CD14-positive monocyte (primary cell): ENCODE measurements at regions not wholly inside any gene's neighbourhood (a gene's known extent, or its start where the extent isn't known, plus 50 kb on each side); places are given as distances from the start of the nearest gene placed in this dataset.

Experiments used
- DNase-seq, 3 donors: peaks; one replicate each; pipeline ENCODE4 v3.0.0-alpha.2; 2011 to 2022
- H2AFZ ChIP-seq: 2 replicates; pipeline ENCODE4 v1.6.0; 2012; ENCODE audit warnings: mild to moderate bottlenecking, low read depth, low read length, inconsistent platforms; ENCODE audit not compliant: insufficient read depth, poor library complexity, severe bottlenecking
- H3K27ac ChIP-seq, 2 donors: 1 replicate in 1 of 2; 2 replicates in 1 of 2; pipeline ENCODE4 v1.5.1; 2012 to 2013; ENCODE audit warnings: low read length in 2 of 2, control low read depth in 1 of 2, inconsistent platforms in 1 of 2, low read depth in 1 of 2, mild to moderate bottlenecking in 1 of 2
- H3K27me3 ChIP-seq, 2 donors: one replicate each; pipeline versions ENCODE4 v1.6.0 to v1.6.1; 2011 to 2013; ENCODE audit warnings: low read length in 2 of 2; ENCODE audit not compliant: control insufficient read depth in 2 of 2, insufficient read depth in 2 of 2
- H3K36me3 ChIP-seq, 2 donors: replicated peaks in 1 of 2; 1 replicate in 1 of 2; 2 replicates in 1 of 2; pipeline versions ENCODE4 v1.5.1 to v1.6.1; 2012 to 2013; ENCODE audit warnings: low read length in 2 of 2, control low read depth in 1 of 2, inconsistent platforms in 1 of 2, mild to moderate bottlenecking in 1 of 2; ENCODE audit not compliant: insufficient read depth in 2 of 2, control insufficient read depth in 1 of 2
- H3K4me1 ChIP-seq, 2 donors: 1 replicate in 1 of 2; 2 replicates in 1 of 2; pipeline versions ENCODE4 v1.5.1 to v1.6.1; 2012 to 2013; ENCODE audit warnings: low read length in 2 of 2, control low read depth in 1 of 2, inconsistent platforms in 1 of 2, mild to moderate bottlenecking in 1 of 2, moderate library complexity in 1 of 2; ENCODE audit not compliant: insufficient read depth in 2 of 2, control insufficient read depth in 1 of 2
- H3K4me2 ChIP-seq: replicated peaks from 2 replicates; pipeline ENCODE3; 2012; ENCODE audit warnings: low read length, moderate library complexity, mild to moderate bottlenecking; ENCODE audit not compliant: poor library complexity, severe bottlenecking; ENCODE audit errors: extremely low read depth
- H3K4me3 ChIP-seq, 3 experiments: fragments of 200-600 bp in 1 of 3; sonication (generic) in 1 of 3; replicated peaks in 1 of 3; 1 replicate in 2 of 3; 2 replicates in 1 of 3; pipeline ENCODE4 v1.5.1; 2011 to 2013; ENCODE audit warnings: low read length in 3 of 3, mild to moderate bottlenecking in 3 of 3, control low read depth in 2 of 3, low read depth in 2 of 3, inconsistent platforms in 1 of 3, moderate library complexity in 1 of 3
- H3K79me2 ChIP-seq: 2 replicates; pipeline ENCODE4 v1.6.0; 2012; ENCODE audit warnings: mild to moderate bottlenecking, control low read depth, inconsistent platforms, low read length, moderate library complexity; ENCODE audit not compliant: insufficient read depth
- H3K9ac ChIP-seq: 2 replicates; pipeline ENCODE4 v1.6.0; 2017; ENCODE audit warnings: low read length, mild to moderate bottlenecking; ENCODE audit not compliant: insufficient read depth, poor library complexity, severe bottlenecking
- H3K9me3 ChIP-seq, 2 donors: replicated peaks in 1 of 2; 1 replicate in 1 of 2; 2 replicates in 1 of 2; pipeline versions ENCODE4 v1.5.1 to v1.6.1; 2012 to 2013; ENCODE audit warnings: low read length in 2 of 2, control low read depth in 1 of 2; ENCODE audit not compliant: control insufficient read depth in 1 of 2, insufficient read depth in 1 of 2
- H4K20me1 ChIP-seq: 2 replicates; pipeline ENCODE4 v1.6.0; 2012; ENCODE audit warnings: mild to moderate bottlenecking, low read length, control low read depth, moderate library complexity; ENCODE audit not compliant: insufficient read depth
- H3K27ac Mint-ChIP-seq, 7 donors: one replicate each; pipeline ENCODE4 v1.8.0; 2020; ENCODE audit warnings: mild to moderate bottlenecking in 7 of 7, mixed read lengths in 7 of 7, moderate library complexity in 6 of 7, inconsistent platforms in 2 of 7
- H3K27me3 Mint-ChIP-seq, 3 donors: one replicate each; pipeline ENCODE4 v1.8.0; 2021 to 2022; ENCODE audit warnings: low read depth in 3 of 3, mild to moderate bottlenecking in 3 of 3, mixed read lengths in 3 of 3, moderate library complexity in 3 of 3, inconsistent platforms in 1 of 3
- H3K36me3 Mint-ChIP-seq, 2 donors: one replicate each; pipeline ENCODE4 v1.8.0; 2020; ENCODE audit warnings: mixed read lengths in 2 of 2, inconsistent platforms in 1 of 2, mild to moderate bottlenecking in 1 of 2
- H3K4me1 Mint-ChIP-seq: one replicate; pipeline ENCODE4 v1.8.0; 2020; ENCODE audit warnings: mild to moderate bottlenecking, mixed read lengths
- H3K4me3 Mint-ChIP-seq, 2 donors: one replicate each; pipeline ENCODE4 v1.8.0; 2020; ENCODE audit warnings: mild to moderate bottlenecking in 2 of 2, mixed read lengths in 2 of 2, moderate library complexity in 1 of 2
- H3K9me3 Mint-ChIP-seq, 7 donors: one replicate each; pipeline ENCODE4 v1.8.0; 2020 to 2022; ENCODE audit warnings: mixed read lengths in 7 of 7, mild to moderate bottlenecking in 6 of 7, moderate library complexity in 6 of 7, inconsistent platforms in 2 of 7
- CTCF ChIP-seq: fragments of 200-600 bp; IDR thresholded peaks from one replicate; pipeline ENCODE4 v1.8.0; 2022; ENCODE audit warnings: antibody characterized with exemption, mild to moderate bottlenecking
- WGBS: methylation state at CpG from one replicate; pipeline ENCODE4 v1.1.5; 2013; ENCODE audit warnings: missing lambda C conversion rate; ENCODE audit not compliant: insufficient coverage; 5-methylcytosine and 5-hydroxymethylcytosine counted together
- intact Hi-C, 2 donors: fragments of 100-400 bp; cut with micrococcal nuclease; formaldehyde crosslinking; loops; one replicate each; pipeline versions ENCODE4 v1.15.0 to v1.15.1; 2023

DNA sequence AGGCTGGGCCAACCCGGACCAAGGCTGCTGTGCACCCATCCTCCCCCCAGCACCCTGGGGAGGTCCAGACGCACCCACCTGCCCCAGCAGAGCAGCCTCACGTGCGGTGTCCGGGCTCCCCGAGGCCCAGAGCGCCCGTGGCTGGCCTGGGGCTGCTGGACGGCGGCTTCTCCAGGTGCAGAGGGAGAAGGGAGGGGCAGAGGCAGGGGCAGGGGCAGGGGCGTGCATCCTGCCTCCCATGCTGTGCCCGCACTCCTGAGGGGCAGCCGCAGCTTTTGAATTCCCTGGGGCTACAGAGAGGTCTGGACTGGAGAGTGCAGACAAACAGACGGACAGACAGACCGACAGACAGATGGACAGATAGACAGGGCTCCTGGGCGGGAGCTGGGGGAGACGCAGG lies 83.6 kb upstream of the PRR5 start:
- Mint-ChIP-seq H3K27ac (no peak overlapping the region), H3K4me3 (no peak overlapping the region)
- 93% methylated on average over 9 of the region's 17 CpGs for WGBS

DNA sequence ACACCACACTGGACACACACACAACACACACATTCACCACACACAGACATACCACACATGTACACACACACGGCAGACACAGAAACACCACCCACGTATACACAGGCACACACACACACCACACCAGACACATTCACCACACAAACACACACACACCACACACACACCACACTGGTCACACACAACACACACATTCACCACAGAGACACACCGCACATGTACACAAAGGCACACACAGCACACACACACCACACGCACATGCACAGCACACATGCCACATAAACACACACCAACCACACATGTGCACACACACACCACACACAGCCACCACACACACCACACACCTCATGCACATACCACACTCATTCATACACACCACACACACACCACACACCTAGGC lies 84.2 kb upstream of the PRR5 start:
- H3K4me1 Mint-ChIP-seq: peaks cover 4% of the 10 kb centered on the region
- no peak overlapping the region for H3K27ac Mint-ChIP-seq
- no peaks in the 10 kb centered on the region for H3K36me3 ChIP-seq

More for the DNA sequence above, 83.6 kb upstream of the PRR5 start:
- TF ChIP-seq CTCF: no peak
- no peaks in the 10 kb centered on the region for H3K36me3 ChIP-seq
- H3K27me3 Mint-ChIP-seq: peaks cover 4 to 18% (median 6%) of the 10 kb centered on the region in 3 donors
- peaks cover 4% of the 10 kb centered on the region for H3K4me1 Mint-ChIP-seq
- peaks cover 4 to 27% (median 20%) of the 10 kb centered on the region in 7 donors for H3K9me3 Mint-ChIP-seq
- H3K4me2 ChIP-seq: no peak overlapping the region
- peaks cover 0 to 19% of the 10 kb centered on the region in 2 donors for H3K27me3 ChIP-seq
- no peak overlapping the region for H3K4me3 ChIP-seq
- H3K27ac ChIP-seq: no peak overlapping the region
- intact Hi-C loops: no loop called here
- peaks cover 0 to 2% of the 10 kb centered on the region in 2 donors for H3K36me3 Mint-ChIP-seq
- H3K79me2 ChIP-seq: no peaks in the 10 kb centered on the region
- H2AFZ ChIP-seq: no peak overlapping the region
- peaks cover 18 to 20% of the 10 kb centered on the region in 2 donors for H3K9me3 ChIP-seq
- no peak overlapping the region for H3K9ac ChIP-seq
- peaks cover 7 to 14% of the 10 kb centered on the region in 2 donors for H3K4me1 ChIP-seq
- no peaks in the 10 kb centered on the region for H4K20me1 ChIP-seq
- DNase-seq: no peak

More for the DNA sequence above, 84.2 kb upstream of the PRR5 start:
- Histone ChIP-seq H3K79me2 (no peaks in the 10 kb centered on the region), H3K9ac (no peak overlapping the region), H3K27ac (no peak overlapping the region), H3K9me3 (peaks cover 24% of the 10 kb centered on the region in 2 donors), H4K20me1 (no peaks in the 10 kb centered on the region), H2AFZ (no peak overlapping the region), H3K27me3 (peaks cover 0 to 19% of the 10 kb centered on the region in 2 donors), H3K4me3 (no peak overlapping the region), H3K4me2 (no peak overlapping the region), H3K4me1 (peaks cover 7 to 14% of the 10 kb centered on the region in 2 donors)
- no peak for TF ChIP-seq CTCF
- peaks cover 0 to 2% of the 10 kb centered on the region in 2 donors for H3K36me3 Mint-ChIP-seq
- peaks cover 4 to 13% (median 6%) of the 10 kb centered on the region in 3 donors for H3K27me3 Mint-ChIP-seq
- peaks cover 4 to 33% (median 25%) of the 10 kb centered on the region in 7 donors for H3K9me3 Mint-ChIP-seq
- 100% methylated on average over 4 of the region's 4 CpGs for WGBS
- DNase-seq: no peak
- intact Hi-C loops: no loop called here
- no peak overlapping the region for H3K4me3 Mint-ChIP-seq
